ENCODE measurements at regions not wholly inside any gene's neighbourhood (a gene's known extent, or its start where the extent isn't known, plus 50 kb on each side); places are given as distances from the start of the nearest gene placed in this dataset.
"Not testable (repeated sequence)": the region's sequence is repeated elsewhere in the genome, so short reads cannot be mapped to it uniquely, and the experiment has no call there.

DNA sequence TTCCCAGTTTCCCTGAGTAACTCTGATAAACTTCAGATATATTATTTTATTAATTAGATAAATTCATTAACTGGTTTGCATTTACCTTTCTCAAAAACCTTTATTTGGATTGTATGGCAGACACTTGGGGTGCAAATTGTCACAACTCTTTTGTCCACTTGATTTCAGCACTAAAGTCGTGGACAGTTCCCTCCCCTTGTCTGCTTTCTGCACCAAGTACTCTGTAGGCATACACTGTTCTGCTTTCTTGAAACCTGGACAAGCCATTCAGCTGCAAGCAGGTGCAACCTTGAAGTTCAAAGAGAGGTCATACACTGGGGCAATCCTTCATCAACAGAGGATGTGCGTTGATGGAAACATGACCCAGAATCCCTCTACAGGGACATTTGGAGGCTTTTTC lies 162.9 kb downstream of the ARL5B start:
- Histone ChIP-seq H3K9me3 (no peaks in the 10 kb centered on the region), H3K4me3 (no peak overlapping the region), H3K27me3 (peaks cover 0 to 6% (median 0%) of the 10 kb centered on the region in 4 donors), H3K4me1 (no peaks in the 10 kb centered on the region), H3K36me3 (no peaks in the 10 kb centered on the region), H3K27ac (no peak overlapping the region)
- TF ChIP-seq, protein P1, sequence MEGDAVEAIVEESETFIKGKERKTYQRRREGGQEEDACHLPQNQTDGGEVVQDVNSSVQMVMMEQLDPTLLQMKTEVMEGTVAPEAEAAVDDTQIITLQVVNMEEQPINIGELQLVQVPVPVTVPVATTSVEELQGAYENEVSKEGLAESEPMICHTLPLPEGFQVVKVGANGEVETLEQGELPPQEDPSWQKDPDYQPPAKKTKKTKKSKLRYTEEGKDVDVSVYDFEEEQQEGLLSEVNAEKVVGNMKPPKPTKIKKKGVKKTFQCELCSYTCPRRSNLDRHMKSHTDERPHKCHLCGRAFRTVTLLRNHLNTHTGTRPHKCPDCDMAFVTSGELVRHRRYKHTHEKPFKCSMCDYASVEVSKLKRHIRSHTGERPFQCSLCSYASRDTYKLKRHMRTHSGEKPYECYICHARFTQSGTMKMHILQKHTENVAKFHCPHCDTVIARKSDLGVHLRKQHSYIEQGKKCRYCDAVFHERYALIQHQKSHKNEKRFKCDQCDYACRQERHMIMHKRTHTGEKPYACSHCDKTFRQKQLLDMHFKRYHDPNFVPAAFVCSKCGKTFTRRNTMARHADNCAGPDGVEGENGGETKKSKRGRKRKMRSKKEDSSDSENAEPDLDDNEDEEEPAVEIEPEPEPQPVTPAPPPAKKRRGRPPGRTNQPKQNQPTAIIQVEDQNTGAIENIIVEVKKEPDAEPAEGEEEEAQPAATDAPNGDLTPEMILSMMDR (IDR thresholded peaks at IDR 0.05): no peak
- FAIRE-seq (no peak), ATAC-seq (no peak), DNase-seq (no peak)
- intact Hi-C loops (cut with DNase I): no loop called here
- 8 to 27% methylated on average over 2 of the region's 2 CpGs for WGBS, 2 donors

DNA sequence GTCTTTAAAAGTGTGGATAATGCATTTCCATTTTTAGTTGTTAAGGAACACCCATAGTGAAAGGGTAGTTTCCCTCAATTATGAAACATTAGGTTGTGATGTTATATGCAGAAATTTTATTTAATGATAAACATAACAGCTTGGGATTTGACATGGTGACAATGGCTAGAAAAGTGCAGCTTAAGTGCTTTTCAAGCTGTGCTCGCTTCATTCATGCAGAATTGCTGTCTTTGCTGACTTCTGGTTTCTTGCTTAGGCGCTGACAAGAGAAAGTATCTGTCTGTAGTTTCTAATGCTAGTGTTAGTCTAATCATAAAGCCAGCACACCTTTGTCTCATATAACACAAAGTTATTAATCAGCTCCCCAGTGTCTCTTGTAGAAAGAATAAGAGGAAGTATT lies 170.0 kb downstream of the ARL5B start:
- Histone ChIP-seq H3K36me3 (no peaks in the 10 kb centered on the region), H3K9me3 (no peaks in the 10 kb centered on the region), H3K27ac (no peak overlapping the region), H3K4me1 (no peaks in the 10 kb centered on the region), H3K27me3 (peaks cover 0 to 6% (median 0%) of the 10 kb centered on the region in 4 donors), H3K4me3 (no peak overlapping the region)
- 58 to 67% methylated on average over 2 of the region's 2 CpGs for WGBS, 2 donors
- no peak for DNase-seq
- no peak for FAIRE-seq
- TF ChIP-seq, protein P1 (IDR thresholded peaks at IDR 0.05): no peak
- intact Hi-C loops (cut with DNase I): no loop called here
- no peak for ATAC-seq

DNA sequence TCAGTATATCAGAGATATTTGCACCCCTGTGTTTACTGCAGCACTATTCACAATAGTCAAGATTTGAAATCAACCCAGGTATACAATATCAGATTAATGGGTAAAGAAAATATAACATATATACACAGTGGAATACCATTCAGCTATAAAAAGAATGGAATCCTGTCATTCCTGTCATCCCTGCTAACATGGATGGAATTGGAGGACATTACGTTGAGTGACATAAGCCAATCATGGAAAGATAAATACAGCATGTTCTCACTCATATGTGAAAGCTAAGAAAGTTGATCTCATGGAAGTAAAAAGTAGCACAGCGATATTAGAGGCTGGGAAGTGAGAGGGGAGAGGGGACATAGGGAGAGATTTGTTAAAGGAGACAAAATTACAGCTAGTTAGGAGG lies 171.0 kb downstream of the ARL5B start:
- Histone ChIP-seq H3K4me1 (no peaks in the 10 kb centered on the region), H3K27ac (no peak overlapping the region), H3K4me3 (no peak overlapping the region), H3K27me3 (no peaks in the 10 kb centered on the region), H3K9me3 (no peaks in the 10 kb centered on the region), H3K36me3 (no peaks in the 10 kb centered on the region)
- WGBS, 2 donors: 48 to 68% methylated on average over 2 of the region's 2 CpGs
- TF ChIP-seq, protein P1 (IDR thresholded peaks at IDR 0.05): no peak
- no peak for FAIRE-seq
- ATAC-seq: no peak
- intact Hi-C loops (cut with DNase I): no loop called here
- no peak for DNase-seq

DNA sequence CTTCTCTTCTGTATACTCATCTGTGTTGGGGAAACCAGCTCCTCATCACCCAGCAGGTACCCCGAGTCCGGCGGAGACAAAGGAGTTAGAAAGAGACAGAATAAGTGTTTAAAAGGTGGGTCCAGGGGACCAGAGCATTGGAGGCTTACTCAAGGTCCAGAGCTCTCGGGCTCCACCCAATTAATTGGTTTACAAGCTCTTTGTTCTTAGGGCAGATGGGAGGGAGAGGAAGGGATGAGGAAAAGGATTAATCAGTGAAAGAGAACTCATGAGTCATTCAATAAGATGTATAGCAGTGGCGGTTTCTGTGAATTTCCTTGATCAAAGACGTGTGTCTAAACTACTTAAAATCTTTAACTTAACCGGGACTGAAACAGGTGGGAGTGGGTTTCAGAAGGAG lies 192.0 kb upstream of the MALRD1 start:
- ATAC-seq; H3K4me1 ChIP-seq; H3K36me3 ChIP-seq; DNase-seq; H3K27ac ChIP-seq; H3K9me3 ChIP-seq; H3K27me3 ChIP-seq; H3K4me3 ChIP-seq; FAIRE-seq; intact Hi-C loops (cut with DNase I): not testable (repeated sequence)
- WGBS, 2 donors: 58 to 65% methylated on average over 7 of the region's 7 CpGs

DNA sequence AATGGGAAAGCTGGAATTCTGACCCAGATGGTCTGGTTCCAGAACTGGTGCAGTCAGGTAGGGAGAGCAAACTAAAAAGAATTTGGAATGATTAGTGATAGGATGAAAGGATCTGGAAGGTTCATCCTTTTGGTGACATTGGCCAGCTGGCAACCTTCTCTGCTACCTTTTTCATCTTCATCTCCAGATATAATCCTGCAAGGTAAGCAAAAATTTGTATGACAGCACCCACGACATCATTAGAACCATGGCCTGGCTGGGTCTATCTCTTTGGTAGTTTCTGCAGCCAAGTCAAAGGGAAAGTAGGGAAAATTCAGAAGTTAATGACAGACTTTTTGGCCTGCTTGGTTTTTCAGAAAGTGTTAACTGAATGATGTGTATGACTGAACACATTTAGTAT lies 188.9 kb upstream of the MALRD1 start:
- Histone ChIP-seq H3K27me3 (no peaks in the 10 kb centered on the region), H3K4me1 (no peaks in the 10 kb centered on the region), H3K27ac (no peak overlapping the region), H3K4me3 (no peak overlapping the region), H3K9me3 (no peaks in the 10 kb centered on the region), H3K36me3 (no peaks in the 10 kb centered on the region)
- FAIRE-seq: no peak
- intact Hi-C loops (cut with DNase I): no loop called here
- WGBS, 2 donors: 41 to 47% methylated on average over 1 of the region's 1 CpG
- no peak for DNase-seq
- no peak for ATAC-seq
- TF ChIP-seq, protein P1 (IDR thresholded peaks at IDR 0.05): no peak

DNA sequence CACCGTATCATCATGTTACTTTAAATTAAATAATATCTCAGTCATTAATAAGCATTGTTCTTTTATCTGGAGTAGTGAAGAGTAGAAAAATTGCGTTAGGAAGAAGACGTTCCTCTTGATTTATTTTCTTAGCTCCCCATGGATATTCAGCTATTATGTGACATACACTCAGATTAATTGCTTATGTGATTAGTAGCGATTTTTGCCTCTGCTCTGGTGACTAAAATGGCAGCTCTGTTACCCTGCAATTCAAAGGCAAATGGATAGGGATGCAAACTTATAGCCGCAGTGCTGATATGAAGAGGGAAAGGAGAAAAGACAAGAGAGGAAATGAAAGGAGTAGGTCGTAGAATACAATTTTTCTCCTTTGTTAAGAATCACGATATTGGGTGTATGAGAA lies 188.4 kb upstream of the MALRD1 start:
- Histone ChIP-seq H3K27ac (no peak overlapping the region), H3K9me3 (no peaks in the 10 kb centered on the region), H3K27me3 (no peaks in the 10 kb centered on the region), H3K36me3 (no peaks in the 10 kb centered on the region), H3K4me1 (no peaks in the 10 kb centered on the region), H3K4me3 (no peak overlapping the region)
- WGBS, 2 donors: 58 to 62% methylated on average over 7 of the region's 7 CpGs
- TF ChIP-seq, protein P1 (IDR thresholded peaks at IDR 0.05): no peak
- intact Hi-C loops (cut with DNase I): no loop called here
- ATAC-seq: no peak
- DNase-seq: no peak
- FAIRE-seq: no peak
